ENCODE measurements at regions not wholly inside any gene's neighbourhood (a gene's known extent, or its start where the extent isn't known, plus 50 kb on each side); places are given as distances from the start of the nearest gene placed in this dataset.

- Mint-ChIP-seq H3K27ac (no peak overlapping the region), H3K27me3 (ENCODE audit: insufficient read depth, low read depth) (no peaks in the 10 kb centered on the region), H3K4me3 (no peak overlapping the region), H3K4me1 (no peaks in the 10 kb centered on the region), H3K36me3 (no peaks in the 10 kb centered on the region), H3K9me3 (no peaks in the 10 kb centered on the region)
- H3K27ac ChIP-seq, result no peak overlapping the region
- no peaks in the 10 kb centered on the region for H3K9me3 ChIP-seq (ENCODE audit: low read depth)
- no peaks in the 10 kb centered on the region for H3K79me2 ChIP-seq (ENCODE audit: low read depth)
- H3K27me3 ChIP-seq, result no peaks in the 10 kb centered on the region
- H3K4me3 ChIP-seq, result no peak overlapping the region
- no peaks in the 10 kb centered on the region for H3K4me1 ChIP-seq
- no peaks in the 10 kb centered on the region for H3F3A ChIP-seq (ENCODE audit: low read depth)
- no peaks in the 10 kb centered on the region for H4K20me1 ChIP-seq (ENCODE audit: low read depth)
- H3K9ac ChIP-seq, result no peak overlapping the region
- H2AFZ ChIP-seq (replicated peaks), result no peak overlapping the region
- TF ChIP-seq EZH2phosphoT487 (IDR thresholded peaks at IDR 0.05) (no peak), EZH2 (IDR thresholded peaks at IDR 0.05) (no peak), CTCF (IDR thresholded peaks at IDR 0.05) (no peak)
- no peak for DNase-seq (ENCODE audit: low spot score)
- H3K4me2 ChIP-seq, result no peak overlapping the region
- no peaks in the 10 kb centered on the region for H3K36me3 ChIP-seq
These were observed 594.0 kb downstream of the HINT1 start for GRCh38 chr5:130571076-130571475.

DNA sequence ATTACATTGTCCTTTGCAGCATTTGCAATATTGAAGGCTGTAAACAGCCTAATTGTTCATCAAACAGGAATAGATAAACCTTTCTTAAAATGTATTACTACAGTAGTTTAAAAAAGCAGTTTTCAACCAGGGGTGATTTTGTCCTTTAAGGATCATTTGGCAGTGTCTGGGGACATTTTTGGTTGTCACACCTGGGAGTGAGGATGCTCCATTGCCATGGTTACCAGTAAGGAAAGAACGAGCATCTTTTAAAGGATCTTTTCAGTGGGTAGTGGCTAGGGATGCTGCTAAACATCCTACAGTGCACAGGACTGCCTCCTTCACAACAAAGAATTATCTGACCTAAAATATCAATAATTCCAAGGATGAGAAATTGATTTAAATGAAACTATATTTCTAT lies 596.3 kb downstream of the HINT1 start:
- TF ChIP-seq EZH2phosphoT487 (IDR thresholded peaks at IDR 0.05) (no peak), EZH2 (IDR thresholded peaks at IDR 0.05) (no peak), CTCF (IDR thresholded peaks at IDR 0.05) (no peak)
- Histone ChIP-seq H3F3A (ENCODE audit: low read depth) (no peaks in the 10 kb centered on the region), H4K20me1 (ENCODE audit: low read depth) (no peaks in the 10 kb centered on the region), H3K9me3 (ENCODE audit: low read depth) (no peaks in the 10 kb centered on the region), H3K4me1 (no peaks in the 10 kb centered on the region), H3K4me2 (no peak overlapping the region), H3K79me2 (ENCODE audit: low read depth) (no peaks in the 10 kb centered on the region), H3K4me3 (no peak overlapping the region), H3K36me3 (no peaks in the 10 kb centered on the region), H3K27me3 (no peaks in the 10 kb centered on the region), H3K27ac (no peak overlapping the region), H2AFZ (replicated peaks) (no peak overlapping the region), H3K9ac (no peak overlapping the region)
- Mint-ChIP-seq H3K27me3 (ENCODE audit: insufficient read depth, low read depth) (no peaks in the 10 kb centered on the region), H3K4me3 (no peak overlapping the region), H3K36me3 (no peaks in the 10 kb centered on the region), H3K4me1 (no peaks in the 10 kb centered on the region), H3K9me3 (no peaks in the 10 kb centered on the region), H3K27ac (no peak overlapping the region)
- DNase-seq (ENCODE audit: low spot score), result no peak

GRCh38 chr5:130555429-130555828 lies 609.6 kb downstream of the HINT1 start:
- no peaks in the 10 kb centered on the region for H4K20me1 ChIP-seq (ENCODE audit: low read depth)
- H3K27ac Mint-ChIP-seq, result no peak overlapping the region
- H3K36me3 ChIP-seq, result no peaks in the 10 kb centered on the region
- H3F3A ChIP-seq (ENCODE audit: low read depth), result no peaks in the 10 kb centered on the region
- no peaks in the 10 kb centered on the region for H3K27me3 ChIP-seq
- no peak overlapping the region for H2AFZ ChIP-seq (replicated peaks)
- no peaks in the 10 kb centered on the region for H3K79me2 ChIP-seq (ENCODE audit: low read depth)
- no peaks in the 10 kb centered on the region for H3K9me3 ChIP-seq (ENCODE audit: low read depth)
- no peak overlapping the region for H3K4me2 ChIP-seq
- no peaks in the 10 kb centered on the region for H3K4me1 Mint-ChIP-seq
- DNase-seq (ENCODE audit: low spot score), result no peak
- H3K9me3 Mint-ChIP-seq, result peaks cover 9% of the 10 kb centered on the region
- H3K4me1 ChIP-seq, result no peaks in the 10 kb centered on the region
- H3K9ac ChIP-seq, result no peak overlapping the region
- H3K4me3 Mint-ChIP-seq, result no peak overlapping the region
- H3K36me3 Mint-ChIP-seq, result no peaks in the 10 kb centered on the region
- no peak overlapping the region for H3K27ac ChIP-seq
- H3K4me3 ChIP-seq, result no peak overlapping the region
- TF ChIP-seq EZH2 (IDR thresholded peaks at IDR 0.05) (no peak), EZH2phosphoT487 (IDR thresholded peaks at IDR 0.05) (no peak), CTCF (IDR thresholded peaks at IDR 0.05) (no peak)
- no peaks in the 10 kb centered on the region for H3K27me3 Mint-ChIP-seq (ENCODE audit: insufficient read depth, low read depth)

GRCh38 chr5:130550562-130550928 lies 614.5 kb downstream of the HINT1 start:
- H3K27ac Mint-ChIP-seq, result no peak overlapping the region
- no peak for TF ChIP-seq EZH2 (IDR thresholded peaks at IDR 0.05)
- no peak for TF ChIP-seq EZH2phosphoT487 (IDR thresholded peaks at IDR 0.05)
- no peak for TF ChIP-seq CTCF (IDR thresholded peaks at IDR 0.05)
- Histone ChIP-seq H3K4me3 (no peak overlapping the region), H3K27ac (no peak overlapping the region), H4K20me1 (ENCODE audit: low read depth) (no peaks in the 10 kb centered on the region), H3F3A (ENCODE audit: low read depth) (no peaks in the 10 kb centered on the region), H3K79me2 (ENCODE audit: low read depth) (no peaks in the 10 kb centered on the region), H3K9ac (no peak overlapping the region), H2AFZ (replicated peaks) (no peak overlapping the region), H3K36me3 (no peaks in the 10 kb centered on the region), H3K4me2 (no peak overlapping the region), H3K27me3 (no peaks in the 10 kb centered on the region), H3K9me3 (ENCODE audit: low read depth) (no peaks in the 10 kb centered on the region), H3K4me1 (no peaks in the 10 kb centered on the region)
- DNase-seq (ENCODE audit: low spot score), result no peak
- no peaks in the 10 kb centered on the region for H3K36me3 Mint-ChIP-seq
- no peaks in the 10 kb centered on the region for H3K9me3 Mint-ChIP-seq
- no peaks in the 10 kb centered on the region for H3K4me1 Mint-ChIP-seq
- H3K27me3 Mint-ChIP-seq (ENCODE audit: insufficient read depth, low read depth), result no peaks in the 10 kb centered on the region
- H3K4me3 Mint-ChIP-seq, result no peak overlapping the region

Measured in neural progenitor cell (in vitro differentiated cells).